ENCODE measurements at regions not wholly inside any gene's neighbourhood (a gene's known extent, or its start where the extent isn't known, plus 50 kb on each side); places are given as distances from the start of the nearest gene placed in this dataset.

GRCh38 chr18:23401400-23402347, 51.4 kb upstream of the RIOK3 start (continued):
- no peak for TF ChIP-seq ZNF407 (CRISPR knock-in tag; IDR thresholded peaks at IDR 0.05; ENCODE audit: not compliant biosample characterization)
- peak; percentile 67; the same call in 1 of the 2 replicates for TF ChIP-seq ZBTB43 (CRISPR knock-in tag; conservative IDR thresholded peaks at IDR 0.05)
- TF ChIP-seq ZNF430 (CRISPR knock-in tag; IDR thresholded peaks at IDR 0.05) = no peak
- TF ChIP-seq ZFP62 (CRISPR knock-in tag; IDR thresholded peaks at IDR 0.05) = no peak
- no peak for TF ChIP-seq ZBTB25 (CRISPR knock-in tag; IDR thresholded peaks at IDR 0.05)
- TF ChIP-seq BRCA1 (CRISPR knock-in tag; IDR thresholded peaks at IDR 0.05) = 0 out of 2 replicates have a peak, but pooled peaks have one; percentile 55
- no peak for TF ChIP-seq PTBP1 (IDR thresholded peaks at IDR 0.05; ENCODE audit: low read depth, low read length, poor library complexity, severe bottlenecking)
- TF ChIP-seq CREB1 (IDR thresholded peaks at IDR 0.05) = no peak
- 0 out of 2 replicates have a peak, but pooled peaks have one; percentile 48 for TF ChIP-seq CREB1 (CRISPR knock-in tag; IDR thresholded peaks at IDR 0.05)
- TF ChIP-seq GLI4 (CRISPR knock-in tag; IDR thresholded peaks at IDR 0.05; ENCODE audit: borderline replicate concordance) = no peak
- TF ChIP-seq ZNF484 (CRISPR knock-in tag; IDR thresholded peaks at IDR 0.05; ENCODE audit: borderline replicate concordance, low read depth) = no peak
- peak; percentile 75 for TF ChIP-seq TBL1XR1 (IDR thresholded peaks at IDR 0.05; ENCODE audit: borderline replicate concordance, low read length, partially characterized antibody)
- no peak for TF ChIP-seq ZNF607 (CRISPR knock-in tag; IDR thresholded peaks at IDR 0.05; ENCODE audit: borderline replicate concordance)
- no peak for TF ChIP-seq ZKSCAN1 (IDR thresholded peaks at IDR 0.05; ENCODE audit: low read length)
- peak; percentile 89 for TF ChIP-seq GATAD2A (CRISPR knock-in tag; IDR thresholded peaks at IDR 0.05)
- TF ChIP-seq ONECUT2 (CRISPR knock-in tag; IDR thresholded peaks at IDR 0.05) = no peak
- TF ChIP-seq ZBTB44 (CRISPR knock-in tag; IDR thresholded peaks at IDR 0.05) = no peak
